Cardiac fibroblast (primary cell): ENCODE measurements at regions not wholly inside any gene's neighbourhood (a gene's known extent, or its start where the extent isn't known, plus 50 kb on each side); places are given as distances from the start of the nearest gene placed in this dataset.

ENCODE experiments used
- DNase-seq, 2 donors: peaks; one replicate each; pipeline versions ENCODE4 v3.0.0 to v3.0.0-alpha.2; 2010; ENCODE audit warnings: low read depth in 2 of 2
- H3K4me3 ChIP-seq, 2 donors: replicated peaks in 1 of 2; 1 replicate in 1 of 2; 2 replicates in 1 of 2; pipeline ENCODE4 v1.5.1; 2011; ENCODE audit warnings: low read depth in 2 of 2, low read length in 2 of 2, mild to moderate bottlenecking in 2 of 2, moderate library complexity in 1 of 2
- TF ChIP-seq, protein P1 (sequence below): IDR thresholded peaks from one replicate; pipeline ENCODE4 v1.5.1; 2011; ENCODE audit warnings: low read depth, mild to moderate bottlenecking, low read length, inconsistent platforms

- no peak for DNase-seq
- H3K4me3 ChIP-seq: no peak overlapping the region
- TF ChIP-seq, protein P1, sequence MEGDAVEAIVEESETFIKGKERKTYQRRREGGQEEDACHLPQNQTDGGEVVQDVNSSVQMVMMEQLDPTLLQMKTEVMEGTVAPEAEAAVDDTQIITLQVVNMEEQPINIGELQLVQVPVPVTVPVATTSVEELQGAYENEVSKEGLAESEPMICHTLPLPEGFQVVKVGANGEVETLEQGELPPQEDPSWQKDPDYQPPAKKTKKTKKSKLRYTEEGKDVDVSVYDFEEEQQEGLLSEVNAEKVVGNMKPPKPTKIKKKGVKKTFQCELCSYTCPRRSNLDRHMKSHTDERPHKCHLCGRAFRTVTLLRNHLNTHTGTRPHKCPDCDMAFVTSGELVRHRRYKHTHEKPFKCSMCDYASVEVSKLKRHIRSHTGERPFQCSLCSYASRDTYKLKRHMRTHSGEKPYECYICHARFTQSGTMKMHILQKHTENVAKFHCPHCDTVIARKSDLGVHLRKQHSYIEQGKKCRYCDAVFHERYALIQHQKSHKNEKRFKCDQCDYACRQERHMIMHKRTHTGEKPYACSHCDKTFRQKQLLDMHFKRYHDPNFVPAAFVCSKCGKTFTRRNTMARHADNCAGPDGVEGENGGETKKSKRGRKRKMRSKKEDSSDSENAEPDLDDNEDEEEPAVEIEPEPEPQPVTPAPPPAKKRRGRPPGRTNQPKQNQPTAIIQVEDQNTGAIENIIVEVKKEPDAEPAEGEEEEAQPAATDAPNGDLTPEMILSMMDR: no peak
These were observed 114.8 kb upstream of the LHX5 start for GRCh38 chr12:113586461-113586860.

GRCh38 chr12:113582521-113583218 is 111.0 kb upstream of the LHX5 start:
- TF ChIP-seq, protein P1: no peak
- no peak for DNase-seq
- H3K4me3 ChIP-seq: no peak overlapping the region

GRCh38 chr12:113581342-113581741 is 109.7 kb upstream of the LHX5 start:
- no peak overlapping the region for H3K4me3 ChIP-seq
- TF ChIP-seq, protein P1: no peak
- DNase-seq: no peak

DNA sequence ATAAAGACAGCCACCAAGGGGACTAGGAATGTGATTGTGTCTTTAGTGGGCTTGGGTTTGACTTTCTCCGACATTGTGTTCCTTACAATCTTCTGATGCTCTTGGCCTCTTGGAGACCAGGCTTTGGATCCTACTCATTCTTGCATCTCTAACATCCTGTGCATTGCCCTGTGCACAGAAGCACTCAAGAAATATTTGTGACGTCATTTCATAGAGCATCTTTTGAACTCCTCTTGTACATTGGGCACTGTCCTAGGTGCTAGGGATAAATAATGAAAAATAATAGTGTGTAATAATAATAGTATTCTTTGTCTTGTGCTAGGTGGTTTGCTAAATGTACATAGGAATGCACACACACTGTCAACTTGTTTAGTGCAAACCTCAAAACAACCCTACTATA is 108.8 kb upstream of the LHX5 start:
- TF ChIP-seq, protein P1: no peak
- DNase-seq: no peak

DNA sequence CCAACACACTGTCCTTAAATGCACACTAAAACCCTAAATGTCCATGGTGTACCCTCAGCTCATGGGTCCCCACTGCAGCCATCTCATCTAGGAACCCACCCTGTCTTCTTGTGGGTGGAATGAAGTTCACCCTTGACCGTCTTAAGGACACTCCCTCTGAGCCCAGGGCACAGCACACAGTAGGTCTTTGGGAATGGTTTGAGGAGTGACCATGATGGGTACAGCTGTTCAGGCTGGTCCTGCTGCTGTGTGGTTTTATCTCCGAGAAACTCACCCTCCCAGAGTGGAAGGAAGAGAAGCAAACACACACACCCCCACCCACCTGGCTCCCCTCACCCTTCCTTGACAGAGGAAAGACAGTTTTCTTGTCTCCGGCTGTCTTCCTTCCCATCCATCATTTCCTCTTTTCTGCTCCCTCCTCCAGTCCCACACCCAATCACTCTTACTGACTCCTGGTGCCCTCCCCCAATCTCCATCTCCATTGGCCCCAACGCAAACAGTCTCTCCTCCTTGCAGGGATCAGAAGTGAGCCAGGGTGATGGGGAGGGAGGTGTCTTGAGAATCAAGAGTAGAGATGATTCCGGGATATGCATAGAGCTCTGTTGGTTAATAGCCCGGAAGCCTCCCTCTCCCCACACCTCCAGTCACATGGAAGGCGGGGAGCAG is 105.9 kb upstream of the LHX5 start:
- TF ChIP-seq, protein P1: no peak
- H3K4me3 ChIP-seq: no peak overlapping the region
- no peak for DNase-seq

More for the DNA sequence above, 108.8 kb upstream of the LHX5 start:
- H3K4me3 ChIP-seq: no peak overlapping the region

DNA sequence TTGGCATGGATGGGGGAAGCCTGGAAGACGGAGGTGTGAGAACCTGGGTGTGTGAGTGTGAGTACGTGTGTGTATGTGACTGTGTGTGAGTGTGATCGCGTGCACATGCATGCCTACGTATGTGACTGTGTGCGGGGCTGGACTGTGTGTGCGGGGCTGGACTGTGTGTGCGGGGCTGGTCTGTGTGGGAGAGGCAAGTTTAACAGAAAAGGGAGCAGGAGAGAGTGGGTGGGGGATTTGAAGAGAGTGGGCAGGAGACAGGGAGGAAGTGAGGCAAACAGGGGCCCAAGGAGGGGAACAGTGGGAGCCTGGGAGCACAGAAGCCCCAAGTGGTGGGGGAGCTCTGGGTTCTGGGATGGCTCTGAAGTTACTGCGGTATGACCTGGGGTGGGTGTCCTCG is 103.7 kb upstream of the LHX5 start:
- TF ChIP-seq, protein P1: no peak
- H3K4me3 ChIP-seq: no peak overlapping the region
- no peak for DNase-seq
